Panc1 (cell line): ENCODE measurements at regions not wholly inside any gene's neighbourhood (a gene's known extent, or its start where the extent isn't known, plus 50 kb on each side); places are given as distances from the start of the nearest gene placed in this dataset.

Experiments used
- ATAC-seq: fragments of 200-7000 bp; cut with Tn5 transposase; 2 replicates; pipeline ENCODE4 v1.9.1; 2020; ENCODE audit warnings: mild to moderate bottlenecking, moderate library complexity
- BruUV-seq: library from RNA; stranded (reverse); fragments of 400-500 nt; replicated peaks from 2 replicates; lab custom pipeline; 2021; lab: Mats Ljungman, UMichigan
- CTCF ChIA-PET: fragments of 300-600 bp; sonication (Branson Sonifier 250); formaldehyde crosslinking; loops from one replicate; lab custom pipeline; 2022; ENCODE audit warnings: antibody characterized with exemption; lab: Charles Lee
- POLR2A ChIA-PET: fragments of 300-600 bp; sonication (Branson Sonifier 250); formaldehyde crosslinking; loops from one replicate; lab custom pipeline; 2022; ENCODE audit warnings: antibody characterized with exemption; lab: Charles Lee
- DNase-seq: peaks from one replicate; pipeline ENCODE4 v3.0.0-alpha.2; 2010; ENCODE audit warnings: low read depth, low spot score
- H3K27ac ChIP-seq: 2 replicates; pipeline ENCODE4 v1.5.1; 2011; ENCODE audit warnings: mild to moderate bottlenecking, low read length, inconsistent platforms
- H3K27me3 ChIP-seq: fragments of 200-500 bp; sonication (Bioruptor generic); 2 replicates; pipeline ENCODE4 v1.6.0; 2014; ENCODE audit warnings: low read length, inconsistent platforms; ENCODE audit not compliant: control insufficient read depth, insufficient read depth
- H3K36me3 ChIP-seq: fragments of 200-500 bp; sonication (Bioruptor generic); 2 replicates; pipeline ENCODE4 v1.5.1; 2014; ENCODE audit warnings: inconsistent platforms, mild to moderate bottlenecking, low read length, moderate library complexity; ENCODE audit not compliant: control insufficient read depth, insufficient read depth
- H3K4me1 ChIP-seq: 2 replicates; pipeline ENCODE4 v1.5.1; 2011; ENCODE audit warnings: inconsistent platforms, mild to moderate bottlenecking, low read length, moderate library complexity; ENCODE audit not compliant: control insufficient read depth, insufficient read depth
- H3K4me3 ChIP-seq, 2 experiments: 2 replicates each; pipeline ENCODE4 v1.5.1; 2011 to 2012; ENCODE audit warnings: low read depth in 2 of 2, low read length in 2 of 2, mild to moderate bottlenecking in 2 of 2, inconsistent platforms in 1 of 2, moderate library complexity in 1 of 2
- H3K9me3 ChIP-seq: fragments of 200-500 bp; sonication (Bioruptor generic); 2 replicates; pipeline ENCODE4 v1.5.1; 2014; ENCODE audit warnings: low read depth, mild to moderate bottlenecking, inconsistent platforms, low read length, moderate library complexity; ENCODE audit not compliant: control insufficient read depth, insufficient read depth
- POLR2AphosphoS5 ChIP-seq: IDR thresholded peaks from 2 replicates; pipeline ENCODE4 v1.6.1; 2012; ENCODE audit warnings: mild to moderate bottlenecking, low read depth, low read length, moderate library complexity
- SIN3A ChIP-seq: IDR thresholded peaks from 2 replicates; pipeline ENCODE4 v1.6.1; 2012; ENCODE audit warnings: low read depth, mild to moderate bottlenecking, low read length, moderate library complexity, borderline replicate concordance; ENCODE audit not compliant: insufficient read depth
- TCF7L2 ChIP-seq: IDR thresholded peaks from 2 replicates; pipeline ENCODE4 v1.6.1; 2011; ENCODE audit warnings: mild to moderate bottlenecking, low read depth, low read length, inconsistent platforms
- in situ Hi-C: cut with HindIII; loops from 2 replicates; pipeline ENCODE4 v1.10.0; 2016; ENCODE audit warnings: low sequenced_read_pairs, low pct_unique_long_range_greater_than_20kb
- intact Hi-C: fragments of 100-400 bp; cut with micrococcal nuclease; formaldehyde crosslinking; loops from one replicate; pipeline ENCODE4 v1.10.0; 2022; ENCODE audit not compliant: unreplicated experiment
- TF ChIP-seq, protein P1 (sequence below), 2 experiments: IDR thresholded peaks; 2 replicates each; pipeline ENCODE4 v1.6.1; 2011 to 2012; ENCODE audit warnings: low read depth in 2 of 2, control low read depth in 1 of 2, low read length in 1 of 2, mild to moderate bottlenecking in 1 of 2, moderate library complexity in 1 of 2; ENCODE audit not compliant: insufficient read depth in 1 of 2
- TF ChIP-seq, protein P2 (sequence below): fragments of 450-650 bp; IDR thresholded peaks from 2 replicates; pipeline ENCODE4 v1.5.1; 2017; ENCODE audit warnings: mild to moderate bottlenecking

DNA sequence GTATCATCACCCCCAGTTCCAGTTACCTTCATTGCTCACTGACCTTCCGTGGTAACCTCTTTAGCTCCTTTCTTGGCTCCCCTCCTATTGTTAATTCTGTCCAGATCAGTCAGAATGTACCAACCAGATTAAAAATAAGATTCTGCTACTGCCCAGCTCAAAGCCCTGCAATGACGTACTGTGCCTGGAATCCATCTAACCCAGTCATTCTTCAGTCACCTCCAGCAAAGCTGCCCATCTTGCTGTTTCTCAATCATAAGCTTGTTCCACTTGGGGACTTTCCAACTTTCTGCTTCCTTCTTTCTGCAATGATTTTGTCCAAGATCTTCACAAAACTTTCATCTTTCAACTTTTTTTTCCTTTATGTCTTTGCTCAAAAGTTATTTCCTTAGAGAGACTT is 512.0 kb upstream of the ZNF385D start:
- Histone ChIP-seq H3K27me3 (no peaks in the 10 kb centered on the region), H3K4me1 (no peaks in the 10 kb centered on the region), H3K27ac (no peak overlapping the region), H3K4me3 (no peak overlapping the region), H3K9me3 (no peaks in the 10 kb centered on the region), H3K36me3 (no peaks in the 10 kb centered on the region)
- ChIA-PET POLR2A (no interaction called here), CTCF (no interaction called here)
- in situ Hi-C loops (no loop called here), intact Hi-C loops (no loop called here)
- TF ChIP-seq, protein P1, sequence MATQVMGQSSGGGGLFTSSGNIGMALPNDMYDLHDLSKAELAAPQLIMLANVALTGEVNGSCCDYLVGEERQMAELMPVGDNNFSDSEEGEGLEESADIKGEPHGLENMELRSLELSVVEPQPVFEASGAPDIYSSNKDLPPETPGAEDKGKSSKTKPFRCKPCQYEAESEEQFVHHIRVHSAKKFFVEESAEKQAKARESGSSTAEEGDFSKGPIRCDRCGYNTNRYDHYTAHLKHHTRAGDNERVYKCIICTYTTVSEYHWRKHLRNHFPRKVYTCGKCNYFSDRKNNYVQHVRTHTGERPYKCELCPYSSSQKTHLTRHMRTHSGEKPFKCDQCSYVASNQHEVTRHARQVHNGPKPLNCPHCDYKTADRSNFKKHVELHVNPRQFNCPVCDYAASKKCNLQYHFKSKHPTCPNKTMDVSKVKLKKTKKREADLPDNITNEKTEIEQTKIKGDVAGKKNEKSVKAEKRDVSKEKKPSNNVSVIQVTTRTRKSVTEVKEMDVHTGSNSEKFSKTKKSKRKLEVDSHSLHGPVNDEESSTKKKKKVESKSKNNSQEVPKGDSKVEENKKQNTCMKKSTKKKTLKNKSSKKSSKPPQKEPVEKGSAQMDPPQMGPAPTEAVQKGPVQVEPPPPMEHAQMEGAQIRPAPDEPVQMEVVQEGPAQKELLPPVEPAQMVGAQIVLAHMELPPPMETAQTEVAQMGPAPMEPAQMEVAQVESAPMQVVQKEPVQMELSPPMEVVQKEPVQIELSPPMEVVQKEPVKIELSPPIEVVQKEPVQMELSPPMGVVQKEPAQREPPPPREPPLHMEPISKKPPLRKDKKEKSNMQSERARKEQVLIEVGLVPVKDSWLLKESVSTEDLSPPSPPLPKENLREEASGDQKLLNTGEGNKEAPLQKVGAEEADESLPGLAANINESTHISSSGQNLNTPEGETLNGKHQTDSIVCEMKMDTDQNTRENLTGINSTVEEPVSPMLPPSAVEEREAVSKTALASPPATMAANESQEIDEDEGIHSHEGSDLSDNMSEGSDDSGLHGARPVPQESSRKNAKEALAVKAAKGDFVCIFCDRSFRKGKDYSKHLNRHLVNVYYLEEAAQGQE (IDR thresholded peaks at IDR 0.05; ENCODE audit: insufficient read depth in 1 of 2, low read depth in 2 of 2, low read length in 1 of 2): no peak
- TF ChIP-seq TCF7L2 (no peak), SIN3A (no peak), POLR2AphosphoS5 (no peak)
- TF ChIP-seq, protein P2, sequence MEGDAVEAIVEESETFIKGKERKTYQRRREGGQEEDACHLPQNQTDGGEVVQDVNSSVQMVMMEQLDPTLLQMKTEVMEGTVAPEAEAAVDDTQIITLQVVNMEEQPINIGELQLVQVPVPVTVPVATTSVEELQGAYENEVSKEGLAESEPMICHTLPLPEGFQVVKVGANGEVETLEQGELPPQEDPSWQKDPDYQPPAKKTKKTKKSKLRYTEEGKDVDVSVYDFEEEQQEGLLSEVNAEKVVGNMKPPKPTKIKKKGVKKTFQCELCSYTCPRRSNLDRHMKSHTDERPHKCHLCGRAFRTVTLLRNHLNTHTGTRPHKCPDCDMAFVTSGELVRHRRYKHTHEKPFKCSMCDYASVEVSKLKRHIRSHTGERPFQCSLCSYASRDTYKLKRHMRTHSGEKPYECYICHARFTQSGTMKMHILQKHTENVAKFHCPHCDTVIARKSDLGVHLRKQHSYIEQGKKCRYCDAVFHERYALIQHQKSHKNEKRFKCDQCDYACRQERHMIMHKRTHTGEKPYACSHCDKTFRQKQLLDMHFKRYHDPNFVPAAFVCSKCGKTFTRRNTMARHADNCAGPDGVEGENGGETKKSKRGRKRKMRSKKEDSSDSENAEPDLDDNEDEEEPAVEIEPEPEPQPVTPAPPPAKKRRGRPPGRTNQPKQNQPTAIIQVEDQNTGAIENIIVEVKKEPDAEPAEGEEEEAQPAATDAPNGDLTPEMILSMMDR: no peak
- BruUV-seq: no TSS peak
- ATAC-seq (no peak), DNase-seq (no peak)

DNA sequence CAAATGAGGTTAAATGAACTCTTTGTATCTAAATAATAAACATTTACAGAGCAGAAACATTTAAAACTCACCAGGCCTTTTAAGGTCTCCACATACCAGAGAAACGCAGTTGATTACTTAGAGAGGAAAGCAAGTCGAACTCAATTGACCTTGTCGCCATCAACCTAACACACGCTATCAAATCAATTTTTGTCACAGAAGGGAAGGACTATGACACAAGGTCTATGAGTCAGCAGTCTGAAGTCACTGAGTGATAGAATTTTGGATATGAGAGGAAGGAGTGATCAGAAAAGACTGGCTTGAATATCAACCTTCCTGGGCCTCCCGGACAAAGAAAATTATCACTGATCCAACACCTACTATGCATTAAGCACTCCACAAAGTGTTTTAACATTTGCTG is 514.4 kb upstream of the ZNF385D start:
- Histone ChIP-seq H3K9me3 (no peaks in the 10 kb centered on the region), H3K4me1 (no peaks in the 10 kb centered on the region), H3K27ac (no peak overlapping the region), H3K4me3 (no peak overlapping the region), H3K27me3 (no peaks in the 10 kb centered on the region), H3K36me3 (no peaks in the 10 kb centered on the region)
- ATAC-seq (no peak), DNase-seq (no peak)
- ChIA-PET POLR2A (no interaction called here), CTCF (no interaction called here)
- no TSS peak for BruUV-seq
- in situ Hi-C loops (no loop called here), intact Hi-C loops (no loop called here)
- TF ChIP-seq POLR2AphosphoS5: no peak
- TF ChIP-seq, protein P2: no peak
- TF ChIP-seq, protein P1 (IDR thresholded peaks at IDR 0.05; ENCODE audit: insufficient read depth in 1 of 2, low read depth in 2 of 2, low read length in 1 of 2): no peak
